K562 (cell line): ENCODE measurements at regions not wholly inside any gene's neighbourhood (a gene's known extent, or its start where the extent isn't known, plus 50 kb on each side); places are given as distances from the start of the nearest gene placed in this dataset.

Experiments
- CHD2 ChIP-seq: IDR thresholded peaks from 2 replicates; pipeline ENCODE4 v1.6.1; 2011; ENCODE audit warnings: low read depth, low read length
- EP300 ChIP-seq: IDR thresholded peaks from 2 replicates; pipeline ENCODE4 v1.6.1; 2012; ENCODE audit warnings: low read length, improper control_type of control experiment
- POLR2AphosphoS5 ChIP-seq: IDR thresholded peaks from 2 replicates; pipeline ENCODE4 v1.6.1; 2011; ENCODE audit warnings: mild to moderate bottlenecking, low read depth, low read length, moderate library complexity; ENCODE audit not compliant: control insufficient read depth, insufficient read depth
- SIN3A ChIP-seq, 2 experiments: fragments of 150-350 bp in 1 of 2; IDR thresholded peaks; 2 replicates each; pipeline ENCODE4 v1.6.1; 2011 to 2016; ENCODE audit warnings: borderline replicate concordance in 2 of 2, low read depth in 2 of 2, low read length in 2 of 2, mild to moderate bottlenecking in 2 of 2, moderate library complexity in 2 of 2; ENCODE audit not compliant: control insufficient read depth in 1 of 2
- SMARCA5 ChIP-seq: fragments of 450-650 bp; IDR thresholded peaks from 2 replicates; pipeline ENCODE4 v1.6.1; 2016
- TF ChIP-seq, protein P1 (sequence below), 3 experiments: IDR thresholded peaks in 2 of 3; conservative IDR thresholded peaks in 1 of 3; 2 replicates each; pipeline ENCODE4 v1.5.1; 2011 to 2012; ENCODE audit warnings: low read length in 3 of 3, mild to moderate bottlenecking in 3 of 3, control low read depth in 2 of 3, improper control_type of control experiment in 1 of 3, inconsistent platforms in 1 of 3, low read depth in 1 of 3, mixed read lengths in 1 of 3, moderate library complexity in 1 of 3; ENCODE audit not compliant: insufficient read depth in 2 of 3

DNA sequence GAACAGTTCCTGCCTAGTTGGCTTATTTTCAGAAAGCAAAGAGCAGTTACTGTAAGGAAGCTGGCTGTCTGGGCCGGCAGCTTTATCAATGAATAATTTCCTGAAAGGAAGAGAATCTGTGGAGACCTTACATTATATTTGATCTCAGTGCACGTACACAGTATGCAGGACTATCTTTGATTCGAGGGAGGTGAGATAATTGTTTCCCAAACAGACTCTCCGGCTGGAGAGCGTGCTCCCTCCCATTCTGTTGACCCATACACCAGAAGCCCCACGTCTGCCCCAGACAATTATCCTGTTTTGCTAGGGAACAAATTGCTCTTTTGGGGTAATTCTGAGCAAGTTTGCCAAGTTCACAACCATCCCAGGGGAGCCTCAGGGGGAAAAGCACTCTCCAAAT lies 1115.0 kb downstream of the VRK1 start:
- TF ChIP-seq SMARCA5 (no peak), EP300 (no peak), CHD2 (no peak), POLR2AphosphoS5 (no peak), SIN3A (IDR thresholded peaks at IDR 0.05; ENCODE audit: borderline replicate concordance in 2 of 2, control insufficient read depth in 1 of 2, low read depth in 2 of 2, low read length in 2 of 2) (no peak)
- TF ChIP-seq, protein P1, sequence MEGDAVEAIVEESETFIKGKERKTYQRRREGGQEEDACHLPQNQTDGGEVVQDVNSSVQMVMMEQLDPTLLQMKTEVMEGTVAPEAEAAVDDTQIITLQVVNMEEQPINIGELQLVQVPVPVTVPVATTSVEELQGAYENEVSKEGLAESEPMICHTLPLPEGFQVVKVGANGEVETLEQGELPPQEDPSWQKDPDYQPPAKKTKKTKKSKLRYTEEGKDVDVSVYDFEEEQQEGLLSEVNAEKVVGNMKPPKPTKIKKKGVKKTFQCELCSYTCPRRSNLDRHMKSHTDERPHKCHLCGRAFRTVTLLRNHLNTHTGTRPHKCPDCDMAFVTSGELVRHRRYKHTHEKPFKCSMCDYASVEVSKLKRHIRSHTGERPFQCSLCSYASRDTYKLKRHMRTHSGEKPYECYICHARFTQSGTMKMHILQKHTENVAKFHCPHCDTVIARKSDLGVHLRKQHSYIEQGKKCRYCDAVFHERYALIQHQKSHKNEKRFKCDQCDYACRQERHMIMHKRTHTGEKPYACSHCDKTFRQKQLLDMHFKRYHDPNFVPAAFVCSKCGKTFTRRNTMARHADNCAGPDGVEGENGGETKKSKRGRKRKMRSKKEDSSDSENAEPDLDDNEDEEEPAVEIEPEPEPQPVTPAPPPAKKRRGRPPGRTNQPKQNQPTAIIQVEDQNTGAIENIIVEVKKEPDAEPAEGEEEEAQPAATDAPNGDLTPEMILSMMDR (IDR thresholded peaks at IDR 0.05 in 2 of 3, conservative IDR thresholded peaks at IDR 0.05 in 1 of 3; ENCODE audit: insufficient read depth in 2 of 3, low read depth in 1 of 3, low read length in 3 of 3): no peak
